ENCODE measurements at regions not wholly inside any gene's neighbourhood (a gene's known extent, or its start where the extent isn't known, plus 50 kb on each side); places are given as distances from the start of the nearest gene placed in this dataset.

DNA sequence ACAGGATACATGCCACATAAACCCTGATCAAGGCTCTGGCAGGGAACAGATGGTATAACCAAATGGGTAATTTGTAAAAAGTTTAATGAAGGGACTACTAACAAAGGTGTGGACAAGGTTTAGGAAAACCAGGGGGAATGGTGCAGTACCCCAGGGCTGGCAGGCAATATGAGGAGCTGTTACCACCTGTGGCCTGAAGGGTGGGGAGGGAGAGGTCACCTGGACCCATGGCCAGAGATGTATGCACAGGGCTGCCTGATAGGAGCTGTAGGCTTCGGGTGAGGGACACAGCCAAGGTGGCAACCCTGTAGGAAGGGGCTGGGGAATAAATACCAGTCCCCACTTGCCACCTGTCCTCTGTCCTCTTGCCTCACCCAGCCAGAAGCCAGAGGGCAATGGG, 51.4 kb upstream of the ID3 start:
- TF ChIP-seq, protein P1, sequence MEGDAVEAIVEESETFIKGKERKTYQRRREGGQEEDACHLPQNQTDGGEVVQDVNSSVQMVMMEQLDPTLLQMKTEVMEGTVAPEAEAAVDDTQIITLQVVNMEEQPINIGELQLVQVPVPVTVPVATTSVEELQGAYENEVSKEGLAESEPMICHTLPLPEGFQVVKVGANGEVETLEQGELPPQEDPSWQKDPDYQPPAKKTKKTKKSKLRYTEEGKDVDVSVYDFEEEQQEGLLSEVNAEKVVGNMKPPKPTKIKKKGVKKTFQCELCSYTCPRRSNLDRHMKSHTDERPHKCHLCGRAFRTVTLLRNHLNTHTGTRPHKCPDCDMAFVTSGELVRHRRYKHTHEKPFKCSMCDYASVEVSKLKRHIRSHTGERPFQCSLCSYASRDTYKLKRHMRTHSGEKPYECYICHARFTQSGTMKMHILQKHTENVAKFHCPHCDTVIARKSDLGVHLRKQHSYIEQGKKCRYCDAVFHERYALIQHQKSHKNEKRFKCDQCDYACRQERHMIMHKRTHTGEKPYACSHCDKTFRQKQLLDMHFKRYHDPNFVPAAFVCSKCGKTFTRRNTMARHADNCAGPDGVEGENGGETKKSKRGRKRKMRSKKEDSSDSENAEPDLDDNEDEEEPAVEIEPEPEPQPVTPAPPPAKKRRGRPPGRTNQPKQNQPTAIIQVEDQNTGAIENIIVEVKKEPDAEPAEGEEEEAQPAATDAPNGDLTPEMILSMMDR (conservative IDR thresholded peaks at IDR 0.05; ENCODE audit: low read depth, low read length) = no peak
- TF ChIP-seq EZH2phosphoT487 (IDR thresholded peaks at IDR 0.05; ENCODE audit: borderline replicate concordance, low read length) = no peak

All from PC-3 (cell line).